ENCODE measurements at regions not wholly inside any gene's neighbourhood (a gene's known extent, or its start where the extent isn't known, plus 50 kb on each side); places are given as distances from the start of the nearest gene placed in this dataset.

- DNase-seq (ENCODE audit: low spot score), result no peak
These were observed 54.6 kb upstream of the BMPER start for GRCh38 chr7:33850768-33851167.

GRCh38 chr7:33852838-33853237 lies 52.5 kb upstream of the BMPER start:
- no peak for DNase-seq (ENCODE audit: low spot score)

GRCh38 chr7:33853361-33854062 lies 51.8 kb upstream of the BMPER start:
- no peak for DNase-seq (ENCODE audit: low spot score)

- no peak for DNase-seq (ENCODE audit: low spot score)
These were observed 51.2 kb upstream of the BMPER start for GRCh38 chr7:33854178-33854577.

- DNase-seq (ENCODE audit: low spot score), result no peak
These were observed 50.5 kb upstream of the BMPER start for GRCh38 chr7:33854801-33855350.
